ENCODE measurements at regions not wholly inside any gene's neighbourhood (a gene's known extent, or its start where the extent isn't known, plus 50 kb on each side); places are given as distances from the start of the nearest gene placed in this dataset.
"Not testable (repeated sequence)": the region's sequence is repeated elsewhere in the genome, so short reads cannot be mapped to it uniquely, and the experiment has no call there.

GRCh38 chr21:9032547-9032946 lies 1488.8 kb upstream of the TPTE start:
- not testable (repeated sequence) for H3K9me3 ChIP-seq (replicated peaks in 1 of 2; ENCODE audit: control insufficient read depth in 2 of 2, insufficient read depth in 1 of 2, low read depth in 1 of 2, low read length in 2 of 2)
- no CpG with 5 or more reads among the region's 2 CpGs for WGBS, 2 donors (ENCODE audit: extremely low coverage in 2 of 2, insufficient read length in 2 of 2, insufficient replicate concordance in 1 of 2)

GRCh38 chr21:9033295-9033694 lies 1488.1 kb upstream of the TPTE start:
- no CpG with 5 or more reads among the region's 8 CpGs for WGBS, 2 donors (ENCODE audit: extremely low coverage in 2 of 2, insufficient read length in 2 of 2, insufficient replicate concordance in 1 of 2)
- H3K4me2 ChIP-seq (ENCODE audit: insufficient read depth, low read length, poor library complexity, severe bottlenecking); H3K4me1 ChIP-seq (ENCODE audit: control insufficient read depth in 2 of 2, insufficient read depth in 1 of 2, low read depth in 1 of 2, low read length in 2 of 2); H3K4me3 ChIP-seq (ENCODE audit: low read length in 2 of 2); H3K4ac ChIP-seq (ENCODE audit: low read length); H3K14ac ChIP-seq (ENCODE audit: low read length); H3K27me3 ChIP-seq (ENCODE audit: control insufficient read depth in 3 of 3, insufficient read depth in 3 of 3, low read depth in 1 of 3, low read length in 3 of 3); H2BK15ac ChIP-seq (ENCODE audit: low read length); H3K9me3 ChIP-seq (replicated peaks in 1 of 2; ENCODE audit: control insufficient read depth in 2 of 2, insufficient read depth in 1 of 2, low read depth in 1 of 2, low read length in 2 of 2); H3K27ac ChIP-seq (replicated peaks; ENCODE audit: low read length); H2BK5ac ChIP-seq (ENCODE audit: low read length); H4K91ac ChIP-seq (ENCODE audit: low read depth, low read length, poor library complexity); H3K79me1 ChIP-seq (ENCODE audit: low read depth, low read length); H2AFZ ChIP-seq (ENCODE audit: low read length); H2BK12ac ChIP-seq (ENCODE audit: low read length); H3K36me3 ChIP-seq (replicated peaks in 1 of 2; ENCODE audit: control insufficient read depth in 2 of 2, insufficient read depth in 2 of 2, low read length in 2 of 2); H2AK5ac ChIP-seq (ENCODE audit: low read depth, low read length); H3K23ac ChIP-seq (ENCODE audit: low read depth, low read length, poor library complexity); H2BK120ac ChIP-seq (ENCODE audit: low read depth, low read length); H3K9ac ChIP-seq (ENCODE audit: low read depth, low read length, poor library complexity); H4K8ac ChIP-seq (ENCODE audit: low read depth, low read length); H3K18ac ChIP-seq (ENCODE audit: low read length); DNase-seq (ENCODE audit: low spot score): not testable (repeated sequence)

More at GRCh38 chr21:9032547-9032946, 1488.8 kb upstream of the TPTE start:
- H3K27ac ChIP-seq (replicated peaks; ENCODE audit: low read length); H2AFZ ChIP-seq (ENCODE audit: low read length); H3K4ac ChIP-seq (ENCODE audit: low read length); H3K4me3 ChIP-seq (ENCODE audit: low read length in 2 of 2); H2BK5ac ChIP-seq (ENCODE audit: low read length); DNase-seq (ENCODE audit: low spot score); H3K4me2 ChIP-seq (ENCODE audit: insufficient read depth, low read length, poor library complexity, severe bottlenecking); H3K9ac ChIP-seq (ENCODE audit: low read depth, low read length, poor library complexity); H3K27me3 ChIP-seq (ENCODE audit: control insufficient read depth in 3 of 3, insufficient read depth in 3 of 3, low read depth in 1 of 3, low read length in 3 of 3); H2BK15ac ChIP-seq (ENCODE audit: low read length); H4K8ac ChIP-seq (ENCODE audit: low read depth, low read length); H3K14ac ChIP-seq (ENCODE audit: low read length); H2BK12ac ChIP-seq (ENCODE audit: low read length); H2AK5ac ChIP-seq (ENCODE audit: low read depth, low read length); H3K36me3 ChIP-seq (replicated peaks in 1 of 2; ENCODE audit: control insufficient read depth in 2 of 2, insufficient read depth in 2 of 2, low read length in 2 of 2); H3K4me1 ChIP-seq (ENCODE audit: control insufficient read depth in 2 of 2, insufficient read depth in 1 of 2, low read depth in 1 of 2, low read length in 2 of 2); H2BK120ac ChIP-seq (ENCODE audit: low read depth, low read length); H4K91ac ChIP-seq (ENCODE audit: low read depth, low read length, poor library complexity); H3K79me1 ChIP-seq (ENCODE audit: low read depth, low read length); H3K23ac ChIP-seq (ENCODE audit: low read depth, low read length, poor library complexity); H3K18ac ChIP-seq (ENCODE audit: low read length): not testable (repeated sequence)

GRCh38 chr21:9034491-9035200 lies 1486.7 kb upstream of the TPTE start:
- H3K23ac ChIP-seq (ENCODE audit: low read depth, low read length, poor library complexity); H3K4me3 ChIP-seq (ENCODE audit: low read length in 2 of 2); H3K36me3 ChIP-seq (replicated peaks in 1 of 2; ENCODE audit: control insufficient read depth in 2 of 2, insufficient read depth in 2 of 2, low read length in 2 of 2); H3K27ac ChIP-seq (replicated peaks; ENCODE audit: low read length); H3K4ac ChIP-seq (ENCODE audit: low read length); DNase-seq (ENCODE audit: low spot score); H3K4me1 ChIP-seq (ENCODE audit: control insufficient read depth in 2 of 2, insufficient read depth in 1 of 2, low read depth in 1 of 2, low read length in 2 of 2); H2AFZ ChIP-seq (ENCODE audit: low read length); H2BK5ac ChIP-seq (ENCODE audit: low read length); H3K9me3 ChIP-seq (replicated peaks in 1 of 2; ENCODE audit: control insufficient read depth in 2 of 2, insufficient read depth in 1 of 2, low read depth in 1 of 2, low read length in 2 of 2); H2BK12ac ChIP-seq (ENCODE audit: low read length); H3K27me3 ChIP-seq (ENCODE audit: control insufficient read depth in 3 of 3, insufficient read depth in 3 of 3, low read depth in 1 of 3, low read length in 3 of 3); H3K18ac ChIP-seq (ENCODE audit: low read length); H3K79me1 ChIP-seq (ENCODE audit: low read depth, low read length); H2BK120ac ChIP-seq (ENCODE audit: low read depth, low read length); H2AK5ac ChIP-seq (ENCODE audit: low read depth, low read length); H4K8ac ChIP-seq (ENCODE audit: low read depth, low read length); H3K4me2 ChIP-seq (ENCODE audit: insufficient read depth, low read length, poor library complexity, severe bottlenecking); H2BK15ac ChIP-seq (ENCODE audit: low read length); H4K91ac ChIP-seq (ENCODE audit: low read depth, low read length, poor library complexity); H3K9ac ChIP-seq (ENCODE audit: low read depth, low read length, poor library complexity); H3K14ac ChIP-seq (ENCODE audit: low read length): not testable (repeated sequence)
- WGBS, 2 donors (ENCODE audit: extremely low coverage in 2 of 2, insufficient read length in 2 of 2, insufficient replicate concordance in 1 of 2) = no CpG with 5 or more reads among the region's 8 CpGs

- H3K27me3 ChIP-seq (ENCODE audit: control insufficient read depth in 3 of 3, insufficient read depth in 3 of 3, low read depth in 1 of 3, low read length in 3 of 3); H3K4me3 ChIP-seq (ENCODE audit: low read length in 2 of 2); H2AFZ ChIP-seq (ENCODE audit: low read length); H4K91ac ChIP-seq (ENCODE audit: low read depth, low read length, poor library complexity); H3K4ac ChIP-seq (ENCODE audit: low read length); H2BK5ac ChIP-seq (ENCODE audit: low read length); H3K9me3 ChIP-seq (replicated peaks in 1 of 2; ENCODE audit: control insufficient read depth in 2 of 2, insufficient read depth in 1 of 2, low read depth in 1 of 2, low read length in 2 of 2); H3K9ac ChIP-seq (ENCODE audit: low read depth, low read length, poor library complexity); H3K14ac ChIP-seq (ENCODE audit: low read length); H3K18ac ChIP-seq (ENCODE audit: low read length); H2BK120ac ChIP-seq (ENCODE audit: low read depth, low read length); H4K8ac ChIP-seq (ENCODE audit: low read depth, low read length); H2BK12ac ChIP-seq (ENCODE audit: low read length); H3K4me2 ChIP-seq (ENCODE audit: insufficient read depth, low read length, poor library complexity, severe bottlenecking); H3K79me1 ChIP-seq (ENCODE audit: low read depth, low read length); H2AK5ac ChIP-seq (ENCODE audit: low read depth, low read length); DNase-seq (ENCODE audit: low spot score); H2BK15ac ChIP-seq (ENCODE audit: low read length); H3K36me3 ChIP-seq (replicated peaks in 1 of 2; ENCODE audit: control insufficient read depth in 2 of 2, insufficient read depth in 2 of 2, low read length in 2 of 2); H3K27ac ChIP-seq (replicated peaks; ENCODE audit: low read length); H3K23ac ChIP-seq (ENCODE audit: low read depth, low read length, poor library complexity); H3K4me1 ChIP-seq (ENCODE audit: control insufficient read depth in 2 of 2, insufficient read depth in 1 of 2, low read depth in 1 of 2, low read length in 2 of 2): not testable (repeated sequence)
- WGBS, 2 donors (ENCODE audit: extremely low coverage in 2 of 2, insufficient read length in 2 of 2, insufficient replicate concordance in 1 of 2) = no CpG with 5 or more reads among the region's 1 CpG
These were observed 1486.2 kb upstream of the TPTE start for GRCh38 chr21:9035225-9035624.
